ENCODE measurements at regions not wholly inside any gene's neighbourhood (a gene's known extent, or its start where the extent isn't known, plus 50 kb on each side); places are given as distances from the start of the nearest gene placed in this dataset.

DNA sequence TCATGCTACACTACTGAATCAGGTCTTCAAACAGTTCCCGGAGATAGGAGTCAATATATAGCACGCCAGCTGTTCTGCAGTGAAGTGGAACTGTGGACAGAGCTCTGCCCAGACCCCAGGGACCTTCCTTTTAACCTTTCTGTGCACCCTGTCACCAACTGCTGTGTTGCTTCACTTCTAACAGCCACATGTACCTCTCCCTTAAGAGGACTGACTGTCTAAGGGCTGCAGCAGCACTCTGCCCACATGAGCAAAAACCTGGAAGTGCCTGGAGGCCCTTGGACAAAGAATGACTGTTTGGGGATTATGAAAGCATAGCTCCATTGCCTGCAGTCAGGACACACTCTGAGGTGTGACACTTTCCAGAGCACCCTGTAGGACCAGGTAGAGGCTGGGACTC lies 88.3 kb upstream of the CTNNB1 start:
- TF ChIP-seq SIN3A (IDR thresholded peaks at IDR 0.05; ENCODE audit: borderline replicate concordance, insufficient read depth, low read depth, low read length): no peak
- TF ChIP-seq, protein P1, sequence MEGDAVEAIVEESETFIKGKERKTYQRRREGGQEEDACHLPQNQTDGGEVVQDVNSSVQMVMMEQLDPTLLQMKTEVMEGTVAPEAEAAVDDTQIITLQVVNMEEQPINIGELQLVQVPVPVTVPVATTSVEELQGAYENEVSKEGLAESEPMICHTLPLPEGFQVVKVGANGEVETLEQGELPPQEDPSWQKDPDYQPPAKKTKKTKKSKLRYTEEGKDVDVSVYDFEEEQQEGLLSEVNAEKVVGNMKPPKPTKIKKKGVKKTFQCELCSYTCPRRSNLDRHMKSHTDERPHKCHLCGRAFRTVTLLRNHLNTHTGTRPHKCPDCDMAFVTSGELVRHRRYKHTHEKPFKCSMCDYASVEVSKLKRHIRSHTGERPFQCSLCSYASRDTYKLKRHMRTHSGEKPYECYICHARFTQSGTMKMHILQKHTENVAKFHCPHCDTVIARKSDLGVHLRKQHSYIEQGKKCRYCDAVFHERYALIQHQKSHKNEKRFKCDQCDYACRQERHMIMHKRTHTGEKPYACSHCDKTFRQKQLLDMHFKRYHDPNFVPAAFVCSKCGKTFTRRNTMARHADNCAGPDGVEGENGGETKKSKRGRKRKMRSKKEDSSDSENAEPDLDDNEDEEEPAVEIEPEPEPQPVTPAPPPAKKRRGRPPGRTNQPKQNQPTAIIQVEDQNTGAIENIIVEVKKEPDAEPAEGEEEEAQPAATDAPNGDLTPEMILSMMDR (IDR thresholded peaks at IDR 0.05): no peak
